Effector memory CD4-positive, alpha-beta T cell (primary cell): ENCODE measurements at regions not wholly inside any gene's neighbourhood (a gene's known extent, or its start where the extent isn't known, plus 50 kb on each side); places are given as distances from the start of the nearest gene placed in this dataset.

Source experiments
- DNase-seq, 3 donors: peaks; one replicate each; pipeline ENCODE4 v3.0.0-alpha.2; 2020
- H3K27ac ChIP-seq: 2 replicates; pipeline ENCODE4 v1.7.0; 2013; ENCODE audit warnings: mild to moderate bottlenecking, low read length, moderate library complexity; ENCODE audit not compliant: insufficient read depth, poor library complexity, severe bottlenecking
- H3K27me3 ChIP-seq: replicated peaks from 2 replicates; pipeline ENCODE4 v1.7.0; 2013; ENCODE audit warnings: mild to moderate bottlenecking, low read length; ENCODE audit not compliant: insufficient read depth, control insufficient read depth, poor library complexity, severe bottlenecking
- H3K36me3 ChIP-seq: 2 replicates; pipeline ENCODE4 v1.7.0; 2013; ENCODE audit warnings: mild to moderate bottlenecking, low read length, moderate library complexity; ENCODE audit not compliant: control insufficient read depth, insufficient read depth
- H3K4me1 ChIP-seq: 2 replicates; pipeline ENCODE4 v1.7.0; 2013; ENCODE audit warnings: low read length, mild to moderate bottlenecking; ENCODE audit not compliant: control insufficient read depth, insufficient read depth, poor library complexity, severe bottlenecking
- H3K4me3 ChIP-seq: 2 replicates; pipeline ENCODE4 v1.7.0; 2013; ENCODE audit warnings: low read length, low read depth, mild to moderate bottlenecking; ENCODE audit not compliant: insufficient read depth, poor library complexity, severe bottlenecking
- H3K9me3 ChIP-seq: 2 replicates; pipeline ENCODE4 v1.7.0; 2013; ENCODE audit warnings: mild to moderate bottlenecking, low read length, moderate library complexity; ENCODE audit not compliant: control insufficient read depth

DNA sequence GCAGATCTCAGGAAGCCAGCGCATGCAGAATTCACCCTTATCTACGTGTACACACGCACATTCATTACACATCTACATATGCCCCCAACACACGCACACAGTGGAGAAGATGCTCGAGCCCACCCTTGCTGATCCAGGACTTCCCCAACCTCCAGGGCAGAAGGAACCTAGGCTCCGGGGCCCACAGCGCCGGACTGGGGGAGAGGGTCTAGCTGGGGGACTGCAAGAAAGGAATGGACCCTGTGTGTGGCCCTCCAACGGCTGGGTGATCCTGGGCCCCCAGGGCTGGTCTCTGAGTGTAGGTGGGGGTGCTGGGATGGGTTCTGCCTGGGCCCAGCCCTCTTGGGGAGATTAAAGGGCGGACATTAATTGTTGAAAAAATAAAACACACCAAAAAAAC, 128.1 kb upstream of the C14orf180 start:
- Histone ChIP-seq H3K4me3 (no peak overlapping the region), H3K9me3 (no peaks in the 10 kb centered on the region), H3K36me3 (no peaks in the 10 kb centered on the region), H3K4me1 (no peaks in the 10 kb centered on the region), H3K27ac (no peak overlapping the region), H3K27me3 (peaks cover 6% of the 10 kb centered on the region)
- no peak for DNase-seq

DNA sequence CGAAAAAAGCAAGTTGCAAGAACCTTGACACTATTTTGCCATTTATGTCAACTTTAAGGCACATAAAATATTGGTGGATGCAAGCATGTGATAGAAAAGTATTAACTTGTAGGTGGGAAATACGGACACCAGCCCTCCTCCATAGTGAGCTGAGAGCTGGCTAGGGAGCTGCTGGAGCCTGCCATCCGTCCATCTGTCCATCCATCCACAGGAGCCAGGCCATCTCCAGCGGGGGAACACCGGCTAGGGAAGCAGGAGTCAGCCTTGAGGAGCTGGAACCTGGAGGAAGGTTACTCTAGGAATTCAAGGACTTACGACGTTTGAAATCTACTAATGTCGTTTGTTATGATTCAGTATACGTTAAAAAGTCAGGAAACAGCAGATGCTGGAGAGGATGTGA, 120.7 kb upstream of the C14orf180 start:
- Histone ChIP-seq H3K9me3 (no peaks in the 10 kb centered on the region), H3K4me1 (peaks cover 4% of the 10 kb centered on the region), H3K36me3 (no peaks in the 10 kb centered on the region), H3K27ac (no peak overlapping the region), H3K4me3 (no peak overlapping the region), H3K27me3 (peaks cover 8% of the 10 kb centered on the region)
- DNase-seq = no peak

DNA sequence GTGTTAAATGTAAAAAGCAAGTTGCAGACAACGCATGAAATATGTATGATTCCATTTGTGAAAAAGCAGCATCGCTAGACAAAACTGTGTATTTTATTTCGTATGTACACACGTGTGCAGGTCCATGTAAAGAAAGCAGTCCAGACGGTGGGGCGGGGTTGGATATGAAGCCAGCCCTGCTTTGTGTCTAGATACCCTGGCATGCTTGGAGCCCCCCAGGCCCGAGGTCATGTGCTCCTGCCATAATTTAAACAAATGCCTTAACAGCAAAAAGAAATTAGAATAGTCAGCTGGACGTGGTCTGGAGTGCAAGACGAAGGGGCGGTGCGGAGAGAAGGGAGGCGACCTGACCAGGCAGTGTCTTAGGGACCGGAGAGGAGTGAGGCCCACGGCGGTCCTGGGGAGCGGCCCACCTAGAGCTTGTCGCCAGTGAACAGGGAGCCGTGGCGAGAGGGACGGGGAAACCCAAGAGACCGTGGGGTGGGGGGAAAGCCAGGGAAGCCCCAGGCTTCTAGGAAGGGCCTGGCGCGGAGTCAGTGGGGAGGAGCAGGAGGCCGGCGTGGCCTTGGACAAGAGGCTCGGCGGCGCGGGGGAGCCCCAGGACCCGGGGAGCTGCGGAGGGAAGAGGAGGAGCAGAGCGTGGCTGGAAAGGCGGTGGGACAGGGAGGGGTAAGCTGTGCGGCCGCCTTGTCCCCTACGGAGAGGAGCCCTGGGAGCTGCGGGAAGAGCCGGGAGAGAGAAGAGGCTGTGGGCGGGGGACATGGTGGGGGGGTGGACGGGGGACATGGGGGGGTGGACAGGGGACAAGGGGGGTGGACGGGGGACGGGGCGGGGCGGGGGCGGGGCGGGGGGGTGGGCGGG, 118.5 kb upstream of the C14orf180 start:
- Histone ChIP-seq H3K27ac (no peak overlapping the region), H3K9me3 (no peaks in the 10 kb centered on the region), H3K4me1 (peaks cover 4% of the 10 kb centered on the region), H3K4me3 (no peak overlapping the region), H3K27me3 (peaks cover 8% of the 10 kb centered on the region), H3K36me3 (no peaks in the 10 kb centered on the region)
- no peak for DNase-seq

DNA sequence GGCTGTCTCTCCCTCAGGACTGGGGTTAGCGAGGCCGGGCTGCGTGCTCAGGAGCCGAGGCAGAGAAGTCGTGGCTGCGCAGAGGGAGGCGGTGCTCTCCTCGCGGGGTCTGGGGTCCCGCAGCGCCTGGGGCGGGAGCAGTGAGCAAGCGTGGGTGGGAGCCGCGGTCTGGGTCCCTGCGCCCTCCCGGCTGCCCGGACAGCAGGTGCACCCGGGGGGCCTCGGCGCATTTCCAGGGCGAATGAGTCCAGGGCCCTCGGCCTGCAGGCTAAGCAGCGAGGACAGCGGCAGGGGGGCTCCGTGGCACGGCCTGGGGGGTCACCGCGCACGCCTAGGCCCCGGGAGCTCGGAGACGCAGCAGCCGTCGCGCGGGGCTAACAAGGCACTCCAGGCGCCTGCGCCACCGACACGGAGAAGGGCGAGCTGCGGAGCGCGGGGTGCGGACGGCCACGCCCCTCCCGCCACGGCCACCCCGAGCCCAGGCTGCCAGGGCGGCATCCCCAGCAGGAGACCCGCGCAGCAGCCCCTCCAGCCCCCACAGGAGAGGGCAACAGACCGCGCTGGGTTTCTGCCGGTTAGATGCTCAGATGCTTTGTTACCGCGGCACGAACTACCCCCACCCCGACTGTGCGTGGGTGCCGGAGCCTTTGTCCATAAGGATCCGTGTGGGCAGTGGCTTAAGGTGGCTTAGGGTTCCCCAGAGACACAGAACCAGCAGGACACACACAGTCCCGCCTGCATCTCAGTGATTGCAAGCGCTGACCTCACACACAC, 117.7 kb upstream of the C14orf180 start:
- Histone ChIP-seq H3K27ac (no peak overlapping the region), H3K27me3 (peaks cover 8% of the 10 kb centered on the region), H3K36me3 (no peaks in the 10 kb centered on the region), H3K4me3 (no peak overlapping the region), H3K9me3 (no peaks in the 10 kb centered on the region), H3K4me1 (peaks cover 4% of the 10 kb centered on the region)
- no peak for DNase-seq

DNA sequence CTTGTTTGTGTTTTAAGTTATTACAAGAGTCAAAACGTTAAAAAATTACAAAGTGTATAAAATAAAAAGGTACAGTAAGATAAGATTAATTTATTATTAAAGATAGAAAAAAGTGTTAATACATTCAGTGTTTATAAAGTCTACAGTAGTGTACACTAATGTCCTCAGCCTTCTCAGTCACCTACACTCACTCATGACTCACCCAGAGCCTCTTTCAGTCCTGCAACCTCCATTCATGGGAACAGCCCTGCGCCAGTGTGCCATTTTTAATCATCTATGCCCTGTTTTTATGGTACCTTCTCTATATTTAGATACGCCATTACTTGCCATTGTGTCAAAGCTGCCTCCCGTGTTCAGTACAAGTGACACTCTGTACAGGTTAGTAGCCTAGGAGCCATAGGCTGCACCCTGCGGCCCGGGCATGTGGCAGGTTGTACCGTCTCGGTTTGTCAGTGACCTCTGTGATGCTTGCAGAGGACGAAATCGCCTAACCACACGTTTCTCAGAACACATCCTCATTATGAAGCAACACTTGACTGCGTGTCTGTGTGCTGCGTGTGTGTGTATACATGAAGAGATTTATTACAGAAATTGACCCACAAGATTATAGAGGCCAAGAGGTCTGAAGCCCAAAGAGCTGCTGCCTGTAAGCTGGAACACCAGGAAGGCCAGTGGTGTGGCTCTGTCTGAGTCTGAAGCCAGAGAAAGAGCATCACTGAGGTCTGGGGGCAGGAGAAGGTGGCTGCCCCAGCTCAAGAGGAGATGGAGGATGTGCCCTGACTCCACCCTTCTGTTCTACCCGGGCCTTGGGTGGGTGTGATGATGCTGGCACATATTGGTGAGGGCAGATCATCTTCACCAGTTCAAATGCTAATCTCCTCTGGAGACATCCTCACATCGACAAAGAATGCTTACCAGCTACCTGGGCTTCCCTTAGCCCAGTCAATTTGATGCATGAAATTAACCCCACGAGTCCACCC, 116.6 kb upstream of the C14orf180 start:
- Histone ChIP-seq H3K4me1 (peaks cover 4% of the 10 kb centered on the region), H3K9me3 (no peaks in the 10 kb centered on the region), H3K27me3 (peaks cover 8% of the 10 kb centered on the region), H3K36me3 (no peaks in the 10 kb centered on the region), H3K27ac (no peak overlapping the region), H3K4me3 (no peak overlapping the region)
- DNase-seq = no peak

DNA sequence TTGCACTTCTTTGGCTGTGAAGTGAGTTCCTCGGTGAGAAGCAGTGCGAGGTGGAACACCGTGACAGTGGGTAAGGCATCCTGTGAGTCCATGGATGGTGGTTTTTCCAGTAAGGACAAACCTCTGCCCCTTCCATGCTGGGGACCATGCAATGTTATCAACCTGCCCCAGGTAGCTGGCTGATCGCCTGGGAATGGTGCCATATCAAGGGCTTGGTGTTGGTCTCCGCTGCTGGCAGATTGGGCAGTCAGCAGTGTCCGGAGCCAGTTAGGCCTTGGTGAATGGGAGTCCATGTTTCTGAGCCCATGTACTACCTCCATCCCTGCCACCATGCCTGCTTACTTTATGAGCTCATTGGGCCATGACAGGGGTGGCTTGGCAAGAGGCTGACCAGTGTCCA, 114.7 kb upstream of the C14orf180 start:
- Histone ChIP-seq H3K27me3 (peaks cover 8% of the 10 kb centered on the region), H3K4me1 (peaks cover 4% of the 10 kb centered on the region)
- DNase-seq = no peak

DNA sequence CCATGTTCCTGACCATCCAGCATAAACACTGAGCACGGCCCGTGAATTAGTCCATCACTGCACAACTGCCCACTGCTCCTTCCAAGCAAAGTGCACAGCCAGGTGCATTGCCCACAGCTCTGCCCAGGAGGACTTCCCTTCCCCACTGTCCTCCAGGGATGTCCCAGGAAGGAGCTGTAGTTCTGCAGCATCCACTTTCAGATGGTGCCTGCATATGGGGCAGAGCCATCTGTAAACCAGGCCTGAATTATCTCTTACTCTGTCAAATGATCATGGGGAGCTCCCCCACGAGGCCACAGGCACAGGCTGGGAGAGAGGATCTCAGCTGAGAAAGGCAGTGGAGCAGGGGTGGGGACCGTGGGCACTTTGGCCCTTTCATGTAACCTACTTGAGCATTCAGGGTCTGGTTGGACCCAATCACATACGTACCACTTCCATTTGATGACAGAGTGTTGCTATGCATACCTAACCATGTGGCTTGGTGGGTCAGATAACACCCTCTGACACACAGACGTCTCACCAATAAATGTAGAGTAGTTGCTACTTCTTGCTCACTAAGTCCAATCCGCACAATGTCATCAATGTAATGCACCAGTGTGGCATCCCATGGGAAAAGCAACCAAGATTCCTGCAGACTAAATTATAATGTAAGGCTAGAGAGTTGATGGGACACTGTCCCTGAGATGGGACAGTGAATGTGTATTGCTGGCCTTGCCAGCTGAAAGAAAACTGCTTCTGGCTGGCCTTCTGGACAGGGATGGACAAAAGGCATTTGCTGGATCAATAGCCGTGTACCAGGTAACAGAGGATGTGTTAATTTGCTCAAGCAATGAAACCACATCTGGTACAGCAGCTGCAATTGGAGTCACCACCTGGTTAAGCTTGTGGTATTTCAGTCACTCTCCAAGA, 113.8 kb upstream of the C14orf180 start:
- peaks cover 8% of the 10 kb centered on the region for H3K27me3 ChIP-seq

More for the DNA sequence above, 114.7 kb upstream of the C14orf180 start:
- Histone ChIP-seq H3K4me3 (no peak overlapping the region), H3K9me3 (no peaks in the 10 kb centered on the region), H3K36me3 (no peaks in the 10 kb centered on the region), H3K27ac (no peak overlapping the region)

DNA sequence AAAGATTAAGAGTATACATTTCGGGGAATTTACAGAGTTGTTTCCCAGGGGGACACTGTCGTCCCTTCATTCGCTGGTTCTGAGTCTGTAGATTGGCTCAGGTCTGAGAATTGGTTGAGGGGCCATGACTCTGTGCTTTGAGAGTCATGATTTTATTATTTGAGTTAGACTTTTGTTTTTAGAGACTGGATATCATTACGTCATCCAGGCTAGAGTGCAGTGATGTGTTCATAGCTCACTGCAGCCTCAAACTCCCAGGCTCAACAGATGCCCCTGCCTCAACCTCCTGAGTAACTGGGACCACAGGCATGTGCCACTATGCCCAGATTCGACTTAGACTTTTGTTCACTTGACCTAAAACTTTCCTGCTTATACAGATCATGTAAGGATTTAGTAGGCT, 112.3 kb upstream of the C14orf180 start:
- H3K27me3 ChIP-seq = peaks cover 2% of the 10 kb centered on the region
- no peaks in the 10 kb centered on the region for H3K36me3 ChIP-seq
- no peak for DNase-seq
- no peaks in the 10 kb centered on the region for H3K9me3 ChIP-seq
- no peaks in the 10 kb centered on the region for H3K4me1 ChIP-seq
- H3K4me3 ChIP-seq = no peak overlapping the region
- no peak overlapping the region for H3K27ac ChIP-seq

More for the DNA sequence above, 113.8 kb upstream of the C14orf180 start:
- Histone ChIP-seq H3K27ac (no peak overlapping the region), H3K9me3 (no peaks in the 10 kb centered on the region), H3K36me3 (no peaks in the 10 kb centered on the region), H3K4me3 (no peak overlapping the region), H3K4me1 (peaks cover 3% of the 10 kb centered on the region)
- DNase-seq = no peak

DNA sequence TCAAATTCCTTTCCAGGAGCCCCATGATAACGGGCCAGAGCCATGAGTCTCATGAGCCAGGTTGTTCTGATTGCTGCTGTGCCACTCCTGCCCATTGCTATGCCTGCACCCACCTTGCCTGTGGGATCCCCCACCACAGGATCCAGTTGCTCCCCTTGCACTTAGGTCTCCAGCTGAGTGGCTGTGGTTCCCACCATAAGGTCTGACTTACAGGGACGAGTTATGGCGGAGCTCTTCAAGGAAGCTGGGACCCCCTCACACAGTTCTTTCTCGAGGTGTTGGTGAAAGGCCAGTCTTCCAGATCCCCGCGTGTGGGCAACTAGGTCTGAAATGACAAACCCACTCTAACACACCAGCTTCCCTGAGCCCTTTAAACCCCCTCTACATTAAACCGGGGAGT, 111.9 kb upstream of the C14orf180 start:
- no peak overlapping the region for H3K4me3 ChIP-seq
- no peaks in the 10 kb centered on the region for H3K27me3 ChIP-seq
- H3K4me1 ChIP-seq = no peaks in the 10 kb centered on the region
- H3K27ac ChIP-seq = no peak overlapping the region
- no peak for DNase-seq
- no peaks in the 10 kb centered on the region for H3K36me3 ChIP-seq
- H3K9me3 ChIP-seq = no peaks in the 10 kb centered on the region
